ENCODE measurements at regions not wholly inside any gene's neighbourhood (a gene's known extent, or its start where the extent isn't known, plus 50 kb on each side); places are given as distances from the start of the nearest gene placed in this dataset.
"Not testable (repeated sequence)": the region's sequence is repeated elsewhere in the genome, so short reads cannot be mapped to it uniquely, and the experiment has no call there.

- intact Hi-C loops (cut with DNase I) = no loop called here
- ATAC-seq = no peak
- no peak for DNase-seq (ENCODE audit: low spot score)
Measured at GRCh38 chr4:74543231-74543781, 98.4 kb downstream of the AREG start.

- DNase-seq (ENCODE audit: low spot score) (no peak), ATAC-seq (no peak)
- intact Hi-C loops (cut with DNase I) = no loop called here
Measured at GRCh38 chr4:74543983-74544382, 99.0 kb downstream of the AREG start.

GRCh38 chr4:74544655-74545361, 99.9 kb downstream of the AREG start:
- intact Hi-C loops (cut with DNase I) = no loop called here
- no peak for DNase-seq (ENCODE audit: low spot score)
- ATAC-seq = no peak

DNA sequence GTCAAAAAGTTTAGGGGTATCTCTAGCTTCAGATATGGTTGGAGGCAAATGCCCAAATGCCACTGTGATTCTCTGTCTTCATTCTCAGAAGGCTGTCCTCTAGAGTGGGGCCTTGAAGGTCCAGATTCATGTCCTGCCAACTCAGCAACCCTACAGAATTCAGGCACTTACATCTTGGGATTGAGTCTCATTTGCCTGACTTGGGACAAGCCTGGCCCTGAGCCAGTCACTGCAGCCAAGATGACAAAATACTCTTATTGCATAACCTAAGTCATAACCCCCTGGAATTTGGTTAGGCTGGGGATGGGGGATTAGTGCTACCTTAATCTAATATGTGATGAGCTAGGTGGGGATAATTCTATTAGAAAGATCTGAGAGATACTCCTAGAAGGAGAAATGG, 100.5 kb downstream of the AREG start:
- intact Hi-C loops (cut with DNase I) = no loop called here
- ATAC-seq (no peak), DNase-seq (ENCODE audit: low spot score) (no peak)

DNA sequence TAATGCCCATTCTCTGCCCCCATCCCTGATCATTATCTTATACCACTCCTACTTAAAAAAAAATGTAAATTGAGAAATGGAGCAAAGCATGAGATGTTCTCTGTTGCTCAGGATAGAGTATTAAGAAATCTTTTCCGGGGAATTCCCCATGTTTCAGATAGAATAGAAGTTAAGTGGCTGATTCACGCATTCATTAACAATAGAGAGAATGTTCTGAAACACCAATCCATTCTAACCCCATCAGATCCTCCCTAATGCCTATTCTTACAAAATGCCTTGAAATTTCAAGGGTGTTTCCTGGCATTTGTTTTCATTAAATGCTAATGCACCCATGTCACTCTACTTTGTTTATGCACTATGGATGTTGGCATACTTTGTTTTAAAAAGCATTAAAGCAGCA, 101.1 kb downstream of the AREG start:
- intact Hi-C loops (cut with DNase I) = no loop called here
- DNase-seq (ENCODE audit: low spot score) = no peak
- ATAC-seq = no peak

GRCh38 chr4:74547042-74547441, 102.1 kb downstream of the AREG start:
- intact Hi-C loops (cut with DNase I) = no loop called here
- DNase-seq (ENCODE audit: low spot score) (no peak), ATAC-seq (no peak)

- DNase-seq (ENCODE audit: low spot score) = no peak
- intact Hi-C loops (cut with DNase I) = no loop called here
- ATAC-seq = no peak
Measured at GRCh38 chr4:74548561-74548960, 103.6 kb downstream of the AREG start.

- intact Hi-C loops (cut with DNase I) = no loop called here
- ATAC-seq (no peak), DNase-seq (ENCODE audit: low spot score) (no peak)
Measured at GRCh38 chr4:74549936-74550335, 105.0 kb downstream of the AREG start.

GRCh38 chr4:74555231-74555630, 110.3 kb downstream of the AREG start:
- no peak for DNase-seq (ENCODE audit: low spot score)
- intact Hi-C loops (cut with DNase I) = no loop called here
- ATAC-seq = no peak

GRCh38 chr4:74555843-74556242, 110.9 kb downstream of the AREG start:
- ATAC-seq = no peak
- DNase-seq (ENCODE audit: low spot score) = no peak
- intact Hi-C loops (cut with DNase I) = no loop called here

DNA sequence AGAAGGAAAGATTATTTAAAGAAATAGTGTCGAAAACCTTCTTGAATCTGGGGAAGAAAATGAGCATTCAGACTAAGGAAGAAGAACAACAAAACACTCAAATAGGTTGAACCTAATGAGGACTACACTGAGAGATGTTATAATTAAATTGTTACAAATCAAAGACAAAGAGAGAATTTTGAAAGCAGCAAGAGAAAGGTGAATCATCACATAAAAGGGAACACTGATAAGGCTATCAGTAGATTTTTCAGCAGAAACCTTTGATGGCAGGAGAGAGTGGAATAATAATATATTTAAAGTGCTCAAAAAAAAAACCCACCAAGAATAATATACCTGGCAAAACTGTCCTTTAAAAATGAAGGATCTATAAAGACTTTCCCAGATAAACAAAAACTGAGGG, 114.9 kb downstream of the AREG start:
- no peak for ATAC-seq
- no peak for DNase-seq (ENCODE audit: low spot score)
- intact Hi-C loops (cut with DNase I) = no loop called here

- DNase-seq (ENCODE audit: low spot score) (no peak), ATAC-seq (no peak)
- intact Hi-C loops (cut with DNase I) = no loop called here
Measured at GRCh38 chr4:74567981-74568380, 123.0 kb downstream of the AREG start.

DNA sequence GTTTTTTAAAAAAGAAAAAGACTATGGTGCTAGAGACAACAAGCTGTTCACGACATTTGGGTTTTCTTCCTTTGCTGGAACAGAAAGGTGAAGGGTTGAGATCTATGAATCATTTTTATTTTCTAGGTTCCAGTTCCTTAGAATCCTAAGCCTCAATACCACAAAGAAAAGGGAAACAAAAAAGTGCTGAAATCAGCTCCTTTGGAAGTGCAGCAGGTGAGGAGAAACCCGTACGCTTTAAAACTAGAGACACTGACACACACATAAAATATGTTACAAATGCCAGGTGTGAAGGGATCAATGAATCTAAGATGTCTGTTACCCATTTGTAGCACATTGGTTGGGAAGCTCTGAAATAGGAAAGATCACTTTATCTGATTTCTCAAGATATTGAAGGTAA, 125.2 kb downstream of the AREG start:
- DNase-seq (ENCODE audit: low spot score) (no peak), ATAC-seq (no peak)
- intact Hi-C loops (cut with DNase I) = no loop called here

GRCh38 chr4:74578329-74578728, 133.4 kb downstream of the AREG start:
- no peak for DNase-seq (ENCODE audit: low spot score)
- intact Hi-C loops (cut with DNase I) = no loop called here
- ATAC-seq = no peak

DNA sequence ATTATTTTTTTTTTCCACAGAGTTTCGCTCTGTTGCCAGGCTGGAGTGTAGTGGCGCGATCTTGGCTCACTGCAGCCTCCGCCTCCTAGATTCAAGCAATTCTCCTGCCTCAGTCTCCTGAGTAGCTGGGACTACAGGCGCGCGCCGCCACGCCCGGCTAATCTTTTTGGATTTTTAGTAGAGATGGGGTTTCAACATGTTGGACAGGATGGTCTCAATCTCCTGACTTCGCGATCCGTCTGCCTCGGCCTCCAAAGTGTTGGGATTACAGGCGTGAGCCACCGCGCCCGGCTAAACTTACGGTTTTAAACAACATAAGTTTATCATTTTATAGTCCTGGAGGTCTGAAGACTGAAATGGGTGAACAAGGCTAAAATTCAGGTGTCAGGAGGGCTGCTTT, 133.9 kb downstream of the AREG start:
- ATAC-seq; intact Hi-C loops (cut with DNase I); DNase-seq (ENCODE audit: low spot score): not testable (repeated sequence)

- intact Hi-C loops (cut with DNase I) = no loop called here
- ATAC-seq = no peak
- no peak for DNase-seq (ENCODE audit: low spot score)
Measured at GRCh38 chr4:74583089-74583700, 138.3 kb downstream of the AREG start.

GRCh38 chr4:74583757-74584156, 138.8 kb downstream of the AREG start:
- ATAC-seq = no peak
- intact Hi-C loops (cut with DNase I) = no loop called here
- no peak for DNase-seq (ENCODE audit: low spot score)

- ATAC-seq (no peak), DNase-seq (ENCODE audit: low spot score) (no peak)
- intact Hi-C loops (cut with DNase I) = no loop called here
Measured at GRCh38 chr4:74588350-74588749, 143.4 kb downstream of the AREG start.

DNA sequence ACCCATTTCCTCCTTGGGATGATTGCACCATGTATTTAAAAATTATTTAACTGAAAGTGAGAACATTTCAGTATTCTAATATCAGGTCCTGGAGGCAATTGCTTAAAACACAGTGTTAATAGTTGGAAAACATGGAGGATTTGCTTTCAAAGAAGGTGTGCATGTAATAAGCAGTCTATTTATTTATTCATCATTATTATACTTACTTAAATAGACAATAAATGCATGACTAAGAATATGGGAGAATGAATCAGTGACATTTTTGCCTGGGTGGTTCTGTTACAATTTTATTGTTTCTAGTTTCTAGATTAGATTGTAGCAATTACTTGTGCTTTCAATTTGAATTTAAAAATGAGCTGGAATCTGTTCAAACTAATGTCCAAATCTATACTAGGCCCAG, 145.5 kb downstream of the AREG start:
- DNase-seq (ENCODE audit: low spot score) (no peak), ATAC-seq (no peak)
- intact Hi-C loops (cut with DNase I) = no loop called here

DNA sequence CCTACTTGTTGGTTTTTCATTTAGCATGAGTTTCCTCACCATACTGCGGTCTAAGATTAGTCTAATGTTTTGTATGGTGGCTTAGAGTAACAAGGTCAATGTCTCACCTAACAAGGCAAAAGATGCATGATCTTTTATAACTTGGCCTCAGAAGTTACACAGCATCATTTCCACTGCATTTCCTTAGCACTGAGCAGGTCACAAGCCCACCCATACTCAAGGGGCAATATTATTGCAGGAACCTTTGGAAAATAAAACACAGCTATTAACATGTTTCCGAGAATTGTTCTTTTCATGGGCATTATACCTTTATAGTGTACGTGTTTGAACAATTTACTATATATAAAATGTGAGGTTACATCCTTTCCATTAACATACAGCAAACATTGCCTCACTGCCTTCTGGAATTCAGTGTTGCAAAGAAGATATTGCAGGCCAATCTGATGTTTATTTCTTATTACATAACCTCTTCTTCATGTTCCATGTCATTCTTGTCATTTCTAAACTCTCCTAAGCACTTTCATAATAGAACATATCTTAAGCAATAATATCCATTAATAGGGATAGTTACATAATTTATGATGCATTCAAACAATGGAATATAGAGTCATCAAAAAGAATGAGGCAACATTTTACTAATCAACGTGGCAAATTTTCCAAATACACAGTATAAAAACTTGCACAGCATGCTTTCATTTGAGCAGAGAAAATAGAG, 153.8 kb downstream of the AREG start:
- DNase-seq (ENCODE audit: low spot score) (no peak), ATAC-seq (no peak)
- intact Hi-C loops (cut with DNase I) = no loop called here

All from sciatic nerve (tissue), 2 donors.